Neural progenitor cell (in vitro differentiated cells): ENCODE measurements at regions not wholly inside any gene's neighbourhood (a gene's known extent, or its start where the extent isn't known, plus 50 kb on each side); places are given as distances from the start of the nearest gene placed in this dataset.

ENCODE experiments used
- CTCF ChIP-seq: fragments of 200-600 bp; sonication (generic); IDR thresholded peaks from 2 replicates; pipeline ENCODE4 v1.5.1; 2017; ENCODE audit warnings: antibody characterized with exemption, mild to moderate bottlenecking
- EZH2 ChIP-seq: fragments of 200-600 bp; sonication (generic); IDR thresholded peaks from 2 replicates; pipeline ENCODE4 v1.6.1; 2017; ENCODE audit warnings: antibody characterized with exemption, mild to moderate bottlenecking, moderate library complexity
- EZH2phosphoT487 ChIP-seq: fragments of 200-600 bp; sonication (generic); IDR thresholded peaks from 2 replicates; pipeline ENCODE4 v1.6.1; 2017; ENCODE audit warnings: antibody characterized with exemption

GRCh38 chr13:80835902-80836301 is 495.0 kb upstream of the SPRY2 start:
- TF ChIP-seq CTCF (no peak), EZH2phosphoT487 (no peak), EZH2 (no peak)
